ENCODE measurements at regions not wholly inside any gene's neighbourhood (a gene's known extent, or its start where the extent isn't known, plus 50 kb on each side); places are given as distances from the start of the nearest gene placed in this dataset.
"Not testable (repeated sequence)": the region's sequence is repeated elsewhere in the genome, so short reads cannot be mapped to it uniquely, and the experiment has no call there.

GRCh38 chr1:120264564-120264963 is 88.2 kb upstream of the SEC22B start:
- CTCF ChIA-PET; POLR2A ChIA-PET; H3K4me1 Mint-ChIP-seq (ENCODE audit: low read depth): not testable (repeated sequence)

DNA sequence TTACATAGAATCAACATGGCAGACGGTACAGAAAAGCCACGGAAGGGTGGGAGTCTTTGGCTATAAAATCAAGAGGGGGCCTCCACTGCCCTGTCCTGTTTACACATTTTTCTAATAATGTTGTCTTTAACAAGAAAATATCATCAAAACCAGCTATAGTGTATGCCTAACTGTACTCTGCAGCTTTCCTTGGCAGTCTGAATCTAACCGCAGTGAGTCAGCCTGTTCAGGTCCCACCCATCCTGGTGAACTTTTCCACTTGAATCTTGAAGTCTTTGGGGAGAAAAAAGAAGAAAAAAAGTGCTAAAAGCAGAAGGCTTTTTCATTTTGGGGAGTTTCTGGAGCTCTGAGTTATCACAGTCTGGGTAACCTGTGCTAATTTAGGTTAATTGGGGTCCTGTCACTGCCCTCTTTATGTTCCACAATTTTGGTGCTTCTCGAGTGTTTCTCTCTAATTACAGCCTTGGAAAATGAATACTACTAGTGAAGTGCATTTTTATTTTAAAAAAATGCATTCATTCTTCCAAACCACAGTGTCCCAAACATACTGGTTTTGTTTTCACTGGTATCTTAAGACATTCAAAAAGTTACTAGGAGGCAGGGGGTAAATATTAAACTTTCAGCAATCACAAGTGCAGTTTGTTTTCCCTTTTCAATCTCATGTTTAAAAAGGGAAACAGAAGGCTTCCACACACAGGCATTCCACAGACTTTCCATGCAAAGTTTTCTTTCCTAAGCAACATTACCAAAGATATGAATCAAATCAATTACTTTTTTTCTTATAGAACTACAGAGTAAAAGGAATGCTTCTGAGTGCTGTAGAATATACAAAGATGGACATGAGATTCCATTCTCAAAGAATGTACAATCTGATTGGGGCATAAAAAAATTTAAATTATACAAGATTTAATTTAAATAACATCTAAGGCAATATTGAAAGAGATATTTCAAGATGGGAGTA is 86.8 kb upstream of the SEC22B start:
- ATAC-seq (ENCODE audit: poor library complexity); H3K9me3 ChIP-seq (ENCODE audit: control insufficient read depth in 1 of 2, insufficient read depth in 1 of 2, low read length in 2 of 2); H3K36me3 ChIP-seq (ENCODE audit: insufficient read depth, low read length); H3K27me3 ChIP-seq (ENCODE audit: control insufficient read depth in 1 of 2, insufficient read depth in 2 of 2, low read length in 2 of 2); H3K27ac ChIP-seq (ENCODE audit: low read depth in 1 of 2, low read length in 2 of 2); intact Hi-C loops (cut with DNase I, micrococcal nuclease); POLR2A ChIA-PET; H3K9me3 Mint-ChIP-seq; H3K27ac Mint-ChIP-seq; H3K4me3 Mint-ChIP-seq; H3K4me1 Mint-ChIP-seq (ENCODE audit: low read depth); CTCF ChIA-PET; H3K4me3 ChIP-seq (ENCODE audit: low read length); H3K27me3 Mint-ChIP-seq; H3K4me1 ChIP-seq (ENCODE audit: insufficient read depth, low read length); DNase-seq; H3K36me3 Mint-ChIP-seq (ENCODE audit: low read depth): not testable (repeated sequence)

More at GRCh38 chr1:120264564-120264963, 88.2 kb upstream of the SEC22B start:
- H3K9me3 ChIP-seq (ENCODE audit: control insufficient read depth in 1 of 2, insufficient read depth in 1 of 2, low read length in 2 of 2); ATAC-seq (ENCODE audit: poor library complexity); H3K27me3 Mint-ChIP-seq; DNase-seq; H3K36me3 ChIP-seq (ENCODE audit: insufficient read depth, low read length); H3K36me3 Mint-ChIP-seq (ENCODE audit: low read depth); intact Hi-C loops (cut with DNase I, micrococcal nuclease); H3K4me1 ChIP-seq (ENCODE audit: insufficient read depth, low read length); H3K27ac ChIP-seq (ENCODE audit: low read depth in 1 of 2, low read length in 2 of 2); H3K4me3 ChIP-seq (ENCODE audit: low read length); H3K27ac Mint-ChIP-seq; H3K4me3 Mint-ChIP-seq; H3K27me3 ChIP-seq (ENCODE audit: control insufficient read depth in 1 of 2, insufficient read depth in 2 of 2, low read length in 2 of 2); H3K9me3 Mint-ChIP-seq: not testable (repeated sequence)

DNA sequence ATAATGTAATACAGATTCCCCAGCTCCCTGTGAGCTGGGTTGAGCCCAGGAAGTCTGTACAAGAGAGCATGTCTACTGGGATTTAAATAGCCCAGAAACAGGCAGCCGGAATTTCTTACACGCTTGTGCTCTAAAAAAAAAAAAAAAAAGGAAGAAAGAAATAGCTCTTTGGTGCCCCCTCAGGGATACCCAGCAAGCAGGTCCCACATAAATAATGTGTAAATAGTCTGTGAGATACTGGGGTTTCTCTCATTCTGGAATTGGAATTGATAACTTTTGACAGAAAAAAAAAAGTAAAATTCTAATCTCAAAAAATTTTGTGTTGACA is 81.4 kb upstream of the SEC22B start:
- H3K36me3 Mint-ChIP-seq (ENCODE audit: low read depth); H3K9me3 ChIP-seq (ENCODE audit: control insufficient read depth in 1 of 2, insufficient read depth in 1 of 2, low read length in 2 of 2); H3K36me3 ChIP-seq (ENCODE audit: insufficient read depth, low read length); H3K9me3 Mint-ChIP-seq; H3K4me3 ChIP-seq (ENCODE audit: low read length); H3K27ac Mint-ChIP-seq; ATAC-seq (ENCODE audit: poor library complexity); H3K4me1 ChIP-seq (ENCODE audit: insufficient read depth, low read length); DNase-seq; intact Hi-C loops (cut with DNase I, micrococcal nuclease); H3K4me3 Mint-ChIP-seq; H3K27me3 Mint-ChIP-seq; H3K27ac ChIP-seq (ENCODE audit: low read depth in 1 of 2, low read length in 2 of 2); CTCF ChIA-PET; POLR2A ChIA-PET; H3K27me3 ChIP-seq (ENCODE audit: control insufficient read depth in 1 of 2, insufficient read depth in 2 of 2, low read length in 2 of 2); H3K4me1 Mint-ChIP-seq (ENCODE audit: low read depth): not testable (repeated sequence)

GRCh38 chr1:120257064-120257777 is 80.9 kb upstream of the SEC22B start:
- intact Hi-C loops (cut with DNase I, micrococcal nuclease); POLR2A ChIA-PET; CTCF ChIA-PET; H3K9me3 ChIP-seq (ENCODE audit: control insufficient read depth in 1 of 2, insufficient read depth in 1 of 2, low read length in 2 of 2); H3K4me3 ChIP-seq (ENCODE audit: low read length); H3K36me3 ChIP-seq (ENCODE audit: insufficient read depth, low read length); H3K4me3 Mint-ChIP-seq; H3K27ac Mint-ChIP-seq; H3K4me1 ChIP-seq (ENCODE audit: insufficient read depth, low read length); H3K27me3 ChIP-seq (ENCODE audit: control insufficient read depth in 1 of 2, insufficient read depth in 2 of 2, low read length in 2 of 2); H3K4me1 Mint-ChIP-seq (ENCODE audit: low read depth); H3K36me3 Mint-ChIP-seq (ENCODE audit: low read depth); H3K27ac ChIP-seq (ENCODE audit: low read depth in 1 of 2, low read length in 2 of 2); ATAC-seq (ENCODE audit: poor library complexity); H3K9me3 Mint-ChIP-seq; H3K27me3 Mint-ChIP-seq; DNase-seq: not testable (repeated sequence)

DNA sequence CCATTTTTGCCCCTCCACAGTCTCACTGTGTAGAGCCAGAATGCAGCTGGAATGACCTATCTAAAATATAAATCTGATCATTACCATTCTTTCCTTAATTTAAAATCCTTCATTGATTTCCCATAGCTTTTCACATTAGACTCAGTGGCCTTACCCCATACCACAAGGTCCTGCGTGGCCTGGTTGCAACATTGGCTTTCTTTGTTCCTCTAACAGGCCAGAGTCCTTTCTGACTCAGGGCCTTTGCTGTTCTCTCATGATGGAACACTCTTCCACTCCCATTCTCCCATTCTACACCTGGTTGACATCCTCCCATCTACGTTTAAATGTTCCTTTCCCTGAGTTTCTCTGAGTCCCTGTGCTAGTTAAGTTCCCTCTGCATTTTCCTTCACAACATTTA is 74.4 kb upstream of the SEC22B start:
- H3K27me3 ChIP-seq (ENCODE audit: control insufficient read depth in 1 of 2, insufficient read depth in 2 of 2, low read length in 2 of 2); DNase-seq; POLR2A ChIA-PET; H3K4me3 Mint-ChIP-seq; intact Hi-C loops (cut with DNase I, micrococcal nuclease); H3K9me3 Mint-ChIP-seq; ATAC-seq (ENCODE audit: poor library complexity); H3K36me3 Mint-ChIP-seq (ENCODE audit: low read depth); H3K27ac ChIP-seq (ENCODE audit: low read depth in 1 of 2, low read length in 2 of 2); H3K4me1 Mint-ChIP-seq (ENCODE audit: low read depth); H3K27me3 Mint-ChIP-seq; CTCF ChIA-PET; H3K27ac Mint-ChIP-seq; H3K4me1 ChIP-seq (ENCODE audit: insufficient read depth, low read length); H3K9me3 ChIP-seq (ENCODE audit: control insufficient read depth in 1 of 2, insufficient read depth in 1 of 2, low read length in 2 of 2); H3K4me3 ChIP-seq (ENCODE audit: low read length); H3K36me3 ChIP-seq (ENCODE audit: insufficient read depth, low read length): not testable (repeated sequence)

GRCh38 chr1:120248726-120249427 is 72.6 kb upstream of the SEC22B start:
- H3K4me3 ChIP-seq (ENCODE audit: low read length); H3K4me1 ChIP-seq (ENCODE audit: insufficient read depth, low read length); ATAC-seq (ENCODE audit: poor library complexity); H3K9me3 ChIP-seq (ENCODE audit: control insufficient read depth in 1 of 2, insufficient read depth in 1 of 2, low read length in 2 of 2); H3K4me1 Mint-ChIP-seq (ENCODE audit: low read depth); H3K36me3 ChIP-seq (ENCODE audit: insufficient read depth, low read length); DNase-seq; POLR2A ChIA-PET; H3K27ac ChIP-seq (ENCODE audit: low read depth in 1 of 2, low read length in 2 of 2); H3K9me3 Mint-ChIP-seq; H3K27me3 ChIP-seq (ENCODE audit: control insufficient read depth in 1 of 2, insufficient read depth in 2 of 2, low read length in 2 of 2); intact Hi-C loops (cut with DNase I, micrococcal nuclease); H3K27ac Mint-ChIP-seq; CTCF ChIA-PET; H3K4me3 Mint-ChIP-seq; H3K36me3 Mint-ChIP-seq (ENCODE audit: low read depth); H3K27me3 Mint-ChIP-seq: not testable (repeated sequence)

- H3K4me1 ChIP-seq (ENCODE audit: insufficient read depth, low read length); H3K27me3 ChIP-seq (ENCODE audit: control insufficient read depth in 1 of 2, insufficient read depth in 2 of 2, low read length in 2 of 2); H3K36me3 Mint-ChIP-seq (ENCODE audit: low read depth); H3K9me3 ChIP-seq (ENCODE audit: control insufficient read depth in 1 of 2, insufficient read depth in 1 of 2, low read length in 2 of 2); CTCF ChIA-PET; intact Hi-C loops (cut with DNase I, micrococcal nuclease); H3K4me3 Mint-ChIP-seq; H3K4me3 ChIP-seq (ENCODE audit: low read length); H3K27ac Mint-ChIP-seq; DNase-seq; H3K27ac ChIP-seq (ENCODE audit: low read depth in 1 of 2, low read length in 2 of 2); H3K4me1 Mint-ChIP-seq (ENCODE audit: low read depth); H3K27me3 Mint-ChIP-seq; H3K36me3 ChIP-seq (ENCODE audit: insufficient read depth, low read length); POLR2A ChIA-PET; ATAC-seq (ENCODE audit: poor library complexity); H3K9me3 Mint-ChIP-seq: not testable (repeated sequence)
These were observed 71.9 kb upstream of the SEC22B start for GRCh38 chr1:120248203-120248602.
